Transverse colon (tissue), 3 donors: ENCODE measurements at regions not wholly inside any gene's neighbourhood (a gene's known extent, or its start where the extent isn't known, plus 50 kb on each side); places are given as distances from the start of the nearest gene placed in this dataset.

ENCODE experiments used
- POLR2A ChIP-seq: fragments of 450-650 bp; IDR thresholded peaks from one replicate; pipeline ENCODE4 v1.6.1; 2016; ENCODE audit warnings: antibody characterized with exemption, mild to moderate bottlenecking, moderate library complexity
- TF ChIP-seq, protein P1 (sequence below), 5 experiments: fragments of 200-600 bp in 3 of 5; fragments of 450-650 bp in 2 of 5; sonication (generic) in 3 of 5; IDR thresholded peaks; 1 replicate in 2 of 5; 2 replicates in 3 of 5; pipeline ENCODE4 v1.5.1; 2016 to 2017; ENCODE audit warnings: antibody characterized with exemption in 5 of 5, inconsistent platforms in 3 of 5, mild to moderate bottlenecking in 2 of 5, moderate library complexity in 1 of 5

DNA sequence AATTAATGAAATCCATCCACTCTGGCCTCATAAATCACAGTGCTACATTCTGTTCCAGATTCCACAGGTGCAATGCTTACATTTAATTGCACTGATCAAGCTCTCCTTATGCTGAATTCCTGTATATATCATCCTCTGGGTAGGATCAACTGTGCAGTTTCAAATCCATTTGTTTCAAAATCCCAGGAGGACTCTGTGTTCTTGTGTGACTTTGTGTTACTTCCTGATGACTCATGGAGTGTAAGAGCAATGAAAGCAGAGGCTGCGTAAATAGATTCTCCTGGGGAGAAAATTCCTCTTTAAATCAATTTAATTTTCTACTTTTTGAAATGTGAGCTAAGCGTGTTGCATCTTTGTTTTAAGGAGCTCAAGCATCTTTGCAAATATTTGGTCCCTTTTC lies 752.7 kb downstream of the METTL15 start:
- TF ChIP-seq, protein P1, sequence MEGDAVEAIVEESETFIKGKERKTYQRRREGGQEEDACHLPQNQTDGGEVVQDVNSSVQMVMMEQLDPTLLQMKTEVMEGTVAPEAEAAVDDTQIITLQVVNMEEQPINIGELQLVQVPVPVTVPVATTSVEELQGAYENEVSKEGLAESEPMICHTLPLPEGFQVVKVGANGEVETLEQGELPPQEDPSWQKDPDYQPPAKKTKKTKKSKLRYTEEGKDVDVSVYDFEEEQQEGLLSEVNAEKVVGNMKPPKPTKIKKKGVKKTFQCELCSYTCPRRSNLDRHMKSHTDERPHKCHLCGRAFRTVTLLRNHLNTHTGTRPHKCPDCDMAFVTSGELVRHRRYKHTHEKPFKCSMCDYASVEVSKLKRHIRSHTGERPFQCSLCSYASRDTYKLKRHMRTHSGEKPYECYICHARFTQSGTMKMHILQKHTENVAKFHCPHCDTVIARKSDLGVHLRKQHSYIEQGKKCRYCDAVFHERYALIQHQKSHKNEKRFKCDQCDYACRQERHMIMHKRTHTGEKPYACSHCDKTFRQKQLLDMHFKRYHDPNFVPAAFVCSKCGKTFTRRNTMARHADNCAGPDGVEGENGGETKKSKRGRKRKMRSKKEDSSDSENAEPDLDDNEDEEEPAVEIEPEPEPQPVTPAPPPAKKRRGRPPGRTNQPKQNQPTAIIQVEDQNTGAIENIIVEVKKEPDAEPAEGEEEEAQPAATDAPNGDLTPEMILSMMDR (IDR thresholded peaks at IDR 0.05) = no peak
- no peak for TF ChIP-seq POLR2A
